Caco-2 (cell line): ENCODE measurements at regions not wholly inside any gene's neighbourhood (a gene's known extent, or its start where the extent isn't known, plus 50 kb on each side); places are given as distances from the start of the nearest gene placed in this dataset.
A peak's percentile ranks its signal among the peaks of the same experiment; 100 is the strongest.
"Not testable (repeated sequence)": the region's sequence is repeated elsewhere in the genome, so short reads cannot be mapped to it uniquely, and the experiment has no call there.

Experiments
- BruUV-seq: library from RNA; stranded (reverse); fragments of 400-500 nt; replicated peaks from 2 replicates; lab custom pipeline; 2021; lab: Mats Ljungman, UMichigan
- CTCF ChIA-PET: fragments of 300-600 bp; sonication (Branson Sonifier 250); formaldehyde crosslinking; loops from one replicate; lab custom pipeline; 2022; ENCODE audit warnings: antibody characterized with exemption; lab: Charles Lee
- POLR2A ChIA-PET: fragments of 300-600 bp; sonication (Branson Sonifier 250); formaldehyde crosslinking; loops from one replicate; lab custom pipeline; 2022; ENCODE audit warnings: antibody characterized with exemption; lab: Charles Lee
- DNase-seq, 2 experiments: peaks; one replicate each; pipeline versions ENCODE4 v3.0.0 to v3.0.0-alpha.2; 2020 to 2022
- H3K27me3 ChIP-seq: replicated peaks from 2 replicates; pipeline ENCODE4 v1.6.0; 2011; ENCODE audit warnings: low read length; ENCODE audit not compliant: control insufficient read depth, insufficient read depth
- H3K36me3 ChIP-seq: 2 replicates; pipeline ENCODE4 v1.5.1; 2011; ENCODE audit warnings: low read length; ENCODE audit not compliant: control insufficient read depth, insufficient read depth
- H3K4me1 ChIP-seq: fragments of 250-450 bp; sonication (Bioruptor Pico); 2 replicates; pipeline ENCODE4 v1.5.1; 2020; ENCODE audit warnings: mild to moderate bottlenecking
- H3K4me3 ChIP-seq: 2 replicates; pipeline ENCODE4 v1.5.1; 2011; ENCODE audit warnings: low read depth, mild to moderate bottlenecking, control low read depth, low read length
- H3K9me3 ChIP-seq: fragments of 250-450 bp; sonication (Bioruptor Pico); 2 replicates; pipeline ENCODE4 v1.5.1; 2020; ENCODE audit warnings: mild to moderate bottlenecking, moderate library complexity
- H3K27ac Mint-ChIP-seq: one replicate; pipeline ENCODE4 v1.8.0; 2022; ENCODE audit warnings: mixed read lengths; ENCODE audit not compliant: unreplicated experiment
- H3K27me3 Mint-ChIP-seq: one replicate; pipeline ENCODE4 v1.8.0; 2022; ENCODE audit warnings: mixed read lengths; ENCODE audit not compliant: insufficient read depth, unreplicated experiment
- H3K36me3 Mint-ChIP-seq: one replicate; pipeline ENCODE4 v1.8.0; 2022; ENCODE audit warnings: mild to moderate bottlenecking, mixed read lengths; ENCODE audit not compliant: insufficient read depth, unreplicated experiment
- H3K4me1 Mint-ChIP-seq: one replicate; pipeline ENCODE4 v1.8.0; 2022; ENCODE audit warnings: low read depth, mixed read lengths; ENCODE audit not compliant: unreplicated experiment
- H3K4me3 Mint-ChIP-seq: one replicate; pipeline ENCODE4 v1.8.0; 2022; ENCODE audit warnings: mild to moderate bottlenecking, moderate library complexity, mixed read lengths; ENCODE audit not compliant: unreplicated experiment
- H3K9me3 Mint-ChIP-seq: one replicate; pipeline ENCODE4 v1.8.0; 2022; ENCODE audit warnings: mixed read lengths; ENCODE audit not compliant: unreplicated experiment
- CTCF ChIP-seq, 2 experiments: fragments of 200-600 bp in 1 of 2; IDR thresholded peaks; 1 replicate in 1 of 2; 2 replicates in 1 of 2; pipeline versions ENCODE4 v1.5.1 to v1.8.0; 2011 to 2022; ENCODE audit warnings: antibody characterized with exemption in 1 of 2, control low read depth in 1 of 2, inconsistent platforms in 1 of 2, low read depth in 1 of 2, low read length in 1 of 2, mild to moderate bottlenecking in 1 of 2, moderate library complexity in 1 of 2; ENCODE audit not compliant: insufficient read depth in 1 of 2, severe bottlenecking in 1 of 2, unreplicated experiment in 1 of 2
- intact Hi-C: fragments of 100-400 bp; cut with micrococcal nuclease; formaldehyde crosslinking; loops from one replicate; pipeline ENCODE4 v1.10.0; 2022; ENCODE audit not compliant: unreplicated experiment

GRCh38 chr17:77287432-77288068 is 146.8 kb downstream of the SEC14L1 start:
- no peak for DNase-seq
- Mint-ChIP-seq H3K9me3 (no peaks in the 10 kb centered on the region), H3K4me3 (no peak overlapping the region), H3K27me3 (no peaks in the 10 kb centered on the region), H3K27ac (peak overlapping the region; percentile 86), H3K4me1 (peaks cover 55% of the 10 kb centered on the region), H3K36me3 (peaks cover 56% of the 10 kb centered on the region)
- Histone ChIP-seq H3K36me3 (no peaks in the 10 kb centered on the region; the same call in none of the 2 replicates), H3K9me3 (no peaks in the 10 kb centered on the region), H3K4me3 (no peak overlapping the region), H3K4me1 (peaks cover 71% of the 10 kb centered on the region), H3K27me3 (no peaks in the 10 kb centered on the region)
- intact Hi-C loops = loop anchor here (2.0 kb wide), 2 partner anchors 13 to 35 kb away; no protein-coding TSS in a partner anchor
- TF ChIP-seq CTCF (IDR thresholded peaks at IDR 0.05; ENCODE audit: insufficient read depth in 1 of 2, low read depth in 1 of 2, low read length in 1 of 2, severe bottlenecking in 1 of 2, unreplicated experiment in 1 of 2) = no peak
- BruUV-seq = no TSS peak
- POLR2A ChIA-PET = no interaction called here
- CTCF ChIA-PET = no interaction called here

DNA sequence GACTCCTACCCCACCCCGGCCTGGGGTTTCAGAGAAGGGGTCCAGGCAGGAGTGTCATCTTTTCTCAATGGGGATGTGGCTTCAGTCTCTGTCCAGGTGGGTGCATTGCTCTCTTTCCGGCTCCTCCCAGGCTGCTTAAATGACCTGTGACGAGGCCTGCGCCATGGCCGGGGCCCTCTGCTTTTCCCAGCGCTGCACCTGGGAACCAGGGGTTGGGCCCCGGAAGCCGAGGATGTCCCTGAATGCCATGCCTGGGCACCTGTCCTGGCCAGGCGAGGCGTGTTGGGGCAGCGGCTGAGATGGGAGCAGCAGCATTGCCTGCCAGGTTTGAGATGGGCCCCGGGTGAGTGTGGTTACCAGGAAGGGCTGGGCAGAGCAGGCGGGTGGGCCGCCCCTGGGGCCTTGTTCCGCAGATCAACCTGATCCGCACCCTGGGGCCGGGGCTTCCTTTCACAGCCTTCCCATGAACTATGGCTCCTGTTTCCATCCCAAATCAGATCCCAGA is 147.4 kb downstream of the SEC14L1 start:
- POLR2A ChIA-PET = interaction anchor here (1.0 kb wide), 1 partner anchor 19 kb away, joined by 11 read pairs; no protein-coding TSS in a partner anchor
- H3K4me1 ChIP-seq = peaks cover 64% of the 10 kb centered on the region
- no peak overlapping the region for H3K4me3 ChIP-seq
- intact Hi-C loops = no loop called here
- Mint-ChIP-seq H3K36me3 (peaks cover 60% of the 10 kb centered on the region), H3K27me3 (no peaks in the 10 kb centered on the region), H3K9me3 (no peaks in the 10 kb centered on the region), H3K27ac (peak overlapping the region; percentile 86), H3K4me3 (peak overlapping the region; percentile 24), H3K4me1 (peaks cover 54% of the 10 kb centered on the region)
- BruUV-seq = no TSS peak
- no peaks in the 10 kb centered on the region for H3K9me3 ChIP-seq
- no peak for TF ChIP-seq CTCF (IDR thresholded peaks at IDR 0.05; ENCODE audit: insufficient read depth in 1 of 2, low read depth in 1 of 2, low read length in 1 of 2, severe bottlenecking in 1 of 2, unreplicated experiment in 1 of 2)
- CTCF ChIA-PET = interaction anchor here (1.6 kb wide), 1 partner anchor 19 kb away, joined by 4 read pairs; no protein-coding TSS in a partner anchor
- H3K36me3 ChIP-seq = no peaks in the 10 kb centered on the region; the same call in none of the 2 replicates
- DNase-seq = no peak
- H3K27me3 ChIP-seq = no peaks in the 10 kb centered on the region

DNA sequence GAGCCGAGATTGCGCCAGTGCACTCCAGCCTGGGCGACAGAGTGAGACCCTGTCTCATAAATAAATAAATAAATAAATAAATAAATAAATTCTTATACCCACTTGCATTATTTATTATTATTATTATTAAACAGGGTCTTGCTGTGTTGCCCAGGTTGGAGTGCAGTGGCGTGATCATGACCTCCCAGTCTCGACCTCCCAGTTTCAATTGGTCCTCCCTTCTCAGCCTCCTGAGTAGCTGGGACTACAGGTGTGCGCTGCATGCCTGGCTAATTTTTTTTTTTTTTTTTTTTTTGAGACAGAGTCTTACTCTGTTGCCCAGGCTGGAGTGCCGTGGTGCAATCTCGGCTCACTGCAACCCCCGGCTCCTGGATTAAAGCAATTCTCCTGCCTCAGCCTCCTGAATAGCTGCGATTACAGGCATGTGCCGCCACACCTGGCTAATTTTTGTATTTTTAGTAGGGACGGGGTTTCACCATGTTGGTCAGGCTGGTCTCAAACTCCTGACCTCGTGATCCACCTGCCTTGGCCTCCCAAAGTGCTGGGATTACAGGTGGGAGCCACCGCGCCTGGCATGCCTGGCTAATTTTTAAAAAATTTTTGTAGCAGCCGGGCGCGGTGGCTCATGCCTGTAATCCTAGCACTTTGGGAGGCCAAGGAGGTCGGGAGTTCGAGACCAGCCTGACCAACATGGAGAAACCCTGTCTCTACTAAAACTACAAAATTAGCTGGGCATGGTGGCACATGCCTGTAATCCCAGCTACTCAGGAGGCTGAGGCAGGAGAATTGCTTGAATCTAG is 150.2 kb downstream of the SEC14L1 start:
- H3K4me3 Mint-ChIP-seq, intact Hi-C loops, H3K27me3 ChIP-seq, BruUV-seq, H3K9me3 ChIP-seq, H3K9me3 Mint-ChIP-seq, DNase-seq, H3K4me3 ChIP-seq, H3K27me3 Mint-ChIP-seq, H3K27ac Mint-ChIP-seq, H3K36me3 ChIP-seq: not testable (repeated sequence)
- CTCF ChIA-PET = interaction anchor here (0.6 kb wide), 1 partner anchor 32 kb away, joined by 3 read pairs; no protein-coding TSS in a partner anchor
- H3K36me3 Mint-ChIP-seq = peaks cover 60% of the 10 kb centered on the region
- H3K4me1 ChIP-seq = peaks cover 48% of the 10 kb centered on the region
- H3K4me1 Mint-ChIP-seq = peaks cover 45% of the 10 kb centered on the region
- POLR2A ChIA-PET = interaction anchor here (0.6 kb wide), 1 partner anchor 555 kb away, joined by 4 read pairs; no protein-coding TSS in a partner anchor
